ENCODE measurements at regions not wholly inside any gene's neighbourhood (a gene's known extent, or its start where the extent isn't known, plus 50 kb on each side); places are given as distances from the start of the nearest gene placed in this dataset.

- H3K4me3 ChIP-seq (ENCODE audit: low read length) = no peak overlapping the region
- H3K79me2 ChIP-seq (ENCODE audit: control insufficient read depth, low read length) = no peaks in the 10 kb centered on the region
- no peaks in the 10 kb centered on the region for H3K4me1 ChIP-seq (ENCODE audit: control insufficient read depth, low read length)
- no peak overlapping the region for H3K4me2 ChIP-seq (ENCODE audit: low read length)
- TF ChIP-seq EZH2phosphoT487 (IDR thresholded peaks at IDR 0.05; ENCODE audit: borderline replicate concordance, low read length) = no peak
- TF ChIP-seq, protein P1, sequence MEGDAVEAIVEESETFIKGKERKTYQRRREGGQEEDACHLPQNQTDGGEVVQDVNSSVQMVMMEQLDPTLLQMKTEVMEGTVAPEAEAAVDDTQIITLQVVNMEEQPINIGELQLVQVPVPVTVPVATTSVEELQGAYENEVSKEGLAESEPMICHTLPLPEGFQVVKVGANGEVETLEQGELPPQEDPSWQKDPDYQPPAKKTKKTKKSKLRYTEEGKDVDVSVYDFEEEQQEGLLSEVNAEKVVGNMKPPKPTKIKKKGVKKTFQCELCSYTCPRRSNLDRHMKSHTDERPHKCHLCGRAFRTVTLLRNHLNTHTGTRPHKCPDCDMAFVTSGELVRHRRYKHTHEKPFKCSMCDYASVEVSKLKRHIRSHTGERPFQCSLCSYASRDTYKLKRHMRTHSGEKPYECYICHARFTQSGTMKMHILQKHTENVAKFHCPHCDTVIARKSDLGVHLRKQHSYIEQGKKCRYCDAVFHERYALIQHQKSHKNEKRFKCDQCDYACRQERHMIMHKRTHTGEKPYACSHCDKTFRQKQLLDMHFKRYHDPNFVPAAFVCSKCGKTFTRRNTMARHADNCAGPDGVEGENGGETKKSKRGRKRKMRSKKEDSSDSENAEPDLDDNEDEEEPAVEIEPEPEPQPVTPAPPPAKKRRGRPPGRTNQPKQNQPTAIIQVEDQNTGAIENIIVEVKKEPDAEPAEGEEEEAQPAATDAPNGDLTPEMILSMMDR (IDR thresholded peaks at IDR 0.05; ENCODE audit: low read depth, low read length, poor library complexity, severe bottlenecking) = no peak
- no peaks in the 10 kb centered on the region for H3K9me3 ChIP-seq (ENCODE audit: control insufficient read depth, insufficient read depth, low read length)
- H4K20me1 ChIP-seq (ENCODE audit: control insufficient read depth, insufficient read depth, low read depth, low read length) = no peaks in the 10 kb centered on the region
- H3K36me3 ChIP-seq (ENCODE audit: control insufficient read depth, low read length) = no peaks in the 10 kb centered on the region
- H3K27me3 ChIP-seq (ENCODE audit: control insufficient read depth, low read length) = no peaks in the 10 kb centered on the region
- no peaks in the 10 kb centered on the region for H3F3A ChIP-seq (ENCODE audit: control insufficient read depth, insufficient read depth)
- H3K9me2 ChIP-seq (replicated peaks; ENCODE audit: control insufficient read depth, low read length) = no peaks in the 10 kb centered on the region
- H3K27ac ChIP-seq (ENCODE audit: low read depth, low read length) = no peak overlapping the region
Measured at GRCh38 chr10:29096303-29096824, 192.5 kb upstream of the LYZL1 start.

- H3K4me1 ChIP-seq (ENCODE audit: control insufficient read depth, low read length) = no peaks in the 10 kb centered on the region
- no peaks in the 10 kb centered on the region for H3K9me2 ChIP-seq (replicated peaks; ENCODE audit: control insufficient read depth, low read length)
- H3K4me3 ChIP-seq (ENCODE audit: low read length) = no peak overlapping the region
- H4K20me1 ChIP-seq (ENCODE audit: control insufficient read depth, insufficient read depth, low read depth, low read length) = no peaks in the 10 kb centered on the region
- H3K4me2 ChIP-seq (ENCODE audit: low read length) = no peak overlapping the region
- no peaks in the 10 kb centered on the region for H3F3A ChIP-seq (ENCODE audit: control insufficient read depth, insufficient read depth)
- H3K27me3 ChIP-seq (ENCODE audit: control insufficient read depth, low read length) = no peaks in the 10 kb centered on the region
- no peak overlapping the region for H3K27ac ChIP-seq (ENCODE audit: low read depth, low read length)
- no peak for TF ChIP-seq EZH2phosphoT487 (IDR thresholded peaks at IDR 0.05; ENCODE audit: borderline replicate concordance, low read length)
- TF ChIP-seq, protein P1 (IDR thresholded peaks at IDR 0.05; ENCODE audit: low read depth, low read length, poor library complexity, severe bottlenecking) = no peak
- no peaks in the 10 kb centered on the region for H3K79me2 ChIP-seq (ENCODE audit: control insufficient read depth, low read length)
- H3K36me3 ChIP-seq (ENCODE audit: control insufficient read depth, low read length) = no peaks in the 10 kb centered on the region
- H3K9me3 ChIP-seq (ENCODE audit: control insufficient read depth, insufficient read depth, low read length) = no peaks in the 10 kb centered on the region
Measured at GRCh38 chr10:29098423-29098822, 190.4 kb upstream of the LYZL1 start.

- Histone ChIP-seq H3K9me3 (ENCODE audit: control insufficient read depth, insufficient read depth, low read length) (no peaks in the 10 kb centered on the region), H3K9me2 (replicated peaks; ENCODE audit: control insufficient read depth, low read length) (no peaks in the 10 kb centered on the region), H3K4me2 (ENCODE audit: low read length) (no peak overlapping the region), H3K79me2 (ENCODE audit: control insufficient read depth, low read length) (no peaks in the 10 kb centered on the region), H3K4me1 (ENCODE audit: control insufficient read depth, low read length) (no peaks in the 10 kb centered on the region), H3K27ac (ENCODE audit: low read depth, low read length) (no peak overlapping the region), H3K36me3 (ENCODE audit: control insufficient read depth, low read length) (no peaks in the 10 kb centered on the region), H4K20me1 (ENCODE audit: control insufficient read depth, insufficient read depth, low read depth, low read length) (no peaks in the 10 kb centered on the region), H3K4me3 (ENCODE audit: low read length) (no peak overlapping the region), H3K27me3 (ENCODE audit: control insufficient read depth, low read length) (no peaks in the 10 kb centered on the region), H3F3A (ENCODE audit: control insufficient read depth, insufficient read depth) (no peaks in the 10 kb centered on the region)
- TF ChIP-seq, protein P1 (IDR thresholded peaks at IDR 0.05; ENCODE audit: low read depth, low read length, poor library complexity, severe bottlenecking) = no peak
- TF ChIP-seq EZH2phosphoT487 (IDR thresholded peaks at IDR 0.05; ENCODE audit: borderline replicate concordance, low read length) = no peak
Measured at GRCh38 chr10:29099001-29099400, 189.9 kb upstream of the LYZL1 start.

All from DOHH2 (cell line).